Peyer's patch (tissue), 4 donors: ENCODE measurements at regions not wholly inside any gene's neighbourhood (a gene's known extent, or its start where the extent isn't known, plus 50 kb on each side); places are given as distances from the start of the nearest gene placed in this dataset.
"Not testable (repeated sequence)": the region's sequence is repeated elsewhere in the genome, so short reads cannot be mapped to it uniquely, and the experiment has no call there.

ENCODE experiments used
- CTCF ChIP-seq, 6 experiments: fragments of 450-650 bp in 4 of 6; fragments of 200-600 bp in 2 of 6; sonication (generic) in 1 of 6; IDR thresholded peaks; one replicate each; pipeline ENCODE4 v1.5.1; 2017 to 2019; ENCODE audit warnings: antibody characterized with exemption in 6 of 6, mild to moderate bottlenecking in 3 of 6, moderate library complexity in 1 of 6
- POLR2A ChIP-seq, 2 donors: fragments of 450-650 bp; IDR thresholded peaks; one replicate each; pipeline ENCODE4 v1.5.1; 2017; ENCODE audit warnings: antibody characterized with exemption in 2 of 2, mild to moderate bottlenecking in 2 of 2, moderate library complexity in 2 of 2

GRCh38 chr9:66740136-66740535 is 160.4 kb upstream of the ZNF658 start:
- TF ChIP-seq POLR2A, CTCF (IDR thresholded peaks at IDR 0.05): not testable (repeated sequence)
